IPS-20b (cell line): ENCODE measurements at regions not wholly inside any gene's neighbourhood (a gene's known extent, or its start where the extent isn't known, plus 50 kb on each side); places are given as distances from the start of the nearest gene placed in this dataset.
"Not testable (repeated sequence)": the region's sequence is repeated elsewhere in the genome, so short reads cannot be mapped to it uniquely, and the experiment has no call there.

Experiments
- H3K27ac ChIP-seq: one replicate; pipeline ENCODE4 v1.5.1; 2013; ENCODE audit warnings: low read length
- H3K27me3 ChIP-seq: 2 replicates; pipeline ENCODE4 v1.6.1; 2013; ENCODE audit warnings: mild to moderate bottlenecking, low read length, inconsistent platforms; ENCODE audit not compliant: insufficient read depth
- H3K36me3 ChIP-seq: 2 replicates; pipeline ENCODE4 v1.6.1; 2013; ENCODE audit warnings: low read depth, mild to moderate bottlenecking, inconsistent platforms, low read length, moderate library complexity; ENCODE audit not compliant: insufficient read depth
- H3K4me1 ChIP-seq: 2 replicates; pipeline ENCODE4 v1.6.1; 2013; ENCODE audit warnings: mild to moderate bottlenecking, control low read depth, inconsistent platforms, low read length, moderate library complexity; ENCODE audit not compliant: insufficient read depth
- H3K4me3 ChIP-seq: 2 replicates; pipeline ENCODE4 v1.5.1; 2013; ENCODE audit warnings: mild to moderate bottlenecking, low read length, inconsistent platforms
- H3K9ac ChIP-seq: 2 replicates; pipeline ENCODE4 v1.6.1; 2013; ENCODE audit warnings: low read depth, mild to moderate bottlenecking, inconsistent platforms, low read length, moderate library complexity
- H3K9me3 ChIP-seq: 2 replicates; pipeline ENCODE4 v1.6.1; 2013; ENCODE audit warnings: mild to moderate bottlenecking, low read depth, low read length, inconsistent platforms; ENCODE audit not compliant: insufficient read depth

DNA sequence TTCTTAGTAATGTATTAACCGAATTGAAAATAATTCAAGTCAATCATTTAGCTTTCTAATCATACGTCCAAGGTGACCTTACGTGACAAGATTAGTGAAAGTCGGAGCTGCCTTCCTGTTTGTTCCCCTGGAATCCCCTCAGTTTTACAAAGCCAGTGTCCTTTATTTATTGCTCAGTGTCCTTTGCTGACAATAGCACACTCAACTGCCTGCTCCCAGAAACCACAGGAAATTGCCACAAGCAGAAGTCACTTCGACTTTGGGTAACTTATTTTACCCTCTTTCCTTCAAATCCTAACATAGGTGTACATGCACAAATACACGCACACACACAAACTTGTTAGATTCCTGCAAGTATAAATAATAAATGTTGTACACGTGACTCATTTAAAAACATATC is 1167.7 kb upstream of the ADGRB3 start:
- no peak overlapping the region for H3K9ac ChIP-seq
- H3K4me3 ChIP-seq = no peak overlapping the region
- H3K27ac ChIP-seq = no peak overlapping the region
- no peaks in the 10 kb centered on the region for H3K36me3 ChIP-seq
- H3K4me1 ChIP-seq = no peaks in the 10 kb centered on the region
- no peaks in the 10 kb centered on the region for H3K9me3 ChIP-seq
- H3K27me3 ChIP-seq = no peaks in the 10 kb centered on the region

DNA sequence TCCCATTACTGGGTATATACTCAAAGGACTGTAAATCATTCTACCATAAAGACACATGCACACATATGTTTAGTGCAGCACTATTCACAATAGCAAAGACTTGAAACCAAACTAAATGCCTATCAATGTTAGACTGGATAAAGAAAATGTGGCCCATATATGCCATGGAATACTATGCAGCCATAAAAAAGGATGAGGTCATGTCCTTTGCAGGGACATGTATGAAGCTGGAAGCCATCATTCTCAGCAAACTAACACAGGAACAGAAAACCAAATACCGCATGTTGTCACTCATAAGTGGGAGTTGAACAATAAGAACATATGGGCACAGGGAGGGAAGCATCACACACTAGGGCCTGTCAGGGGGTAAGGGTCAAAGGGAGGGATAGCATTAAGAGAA is 1172.4 kb upstream of the ADGRB3 start:
- not testable (repeated sequence) for H3K27ac ChIP-seq, H3K4me1 ChIP-seq, H3K27me3 ChIP-seq, H3K4me3 ChIP-seq, H3K36me3 ChIP-seq, H3K9ac ChIP-seq
- H3K9me3 ChIP-seq = peaks cover 14% of the 10 kb centered on the region

DNA sequence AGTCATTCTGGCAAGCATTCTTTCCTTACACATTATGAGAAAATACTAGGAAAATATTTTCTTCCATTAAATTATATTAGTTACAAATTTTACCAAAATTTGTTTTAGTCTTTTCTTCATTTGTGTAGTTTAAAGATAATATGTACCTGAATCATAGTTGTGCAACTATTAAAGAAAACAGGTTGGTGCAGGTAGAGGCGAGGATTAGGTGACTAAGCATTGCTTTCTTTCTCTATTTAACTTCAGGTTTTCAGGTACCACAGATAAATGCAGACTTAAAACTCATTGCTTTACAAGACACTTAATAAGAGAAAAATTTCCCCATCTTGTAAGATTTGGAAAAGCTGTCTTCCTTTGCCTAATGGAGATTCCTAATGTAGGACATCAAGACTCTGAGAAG is 1175.5 kb upstream of the ADGRB3 start:
- no peaks in the 10 kb centered on the region for H3K4me1 ChIP-seq
- H3K27ac ChIP-seq = no peak overlapping the region
- no peak overlapping the region for H3K9ac ChIP-seq
- no peaks in the 10 kb centered on the region for H3K27me3 ChIP-seq
- no peaks in the 10 kb centered on the region for H3K36me3 ChIP-seq
- peaks cover 22% of the 10 kb centered on the region for H3K9me3 ChIP-seq
- no peak overlapping the region for H3K4me3 ChIP-seq

DNA sequence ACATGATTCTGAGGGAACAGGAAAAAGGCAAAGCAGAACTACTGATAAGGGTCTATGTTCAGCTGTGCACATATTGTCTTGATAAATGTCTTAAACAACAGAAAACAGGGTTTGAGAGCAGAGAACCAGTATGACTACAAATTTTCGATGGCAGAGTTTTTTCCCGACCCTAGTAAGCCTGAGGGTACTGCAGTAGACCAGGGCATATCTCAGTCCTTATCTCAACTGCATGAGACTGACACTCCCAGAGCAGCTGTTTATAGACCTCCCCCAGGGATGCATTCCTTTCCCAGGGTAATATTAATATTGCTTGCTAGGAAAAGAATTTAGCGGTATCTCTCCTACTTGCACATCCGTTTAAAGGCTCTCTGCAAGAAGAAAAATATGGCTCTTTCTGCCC is 1176.8 kb upstream of the ADGRB3 start:
- H3K9ac ChIP-seq = no peak overlapping the region
- H3K4me3 ChIP-seq = no peak overlapping the region
- no peak overlapping the region for H3K27ac ChIP-seq
- H3K4me1 ChIP-seq = no peaks in the 10 kb centered on the region
- H3K27me3 ChIP-seq = no peaks in the 10 kb centered on the region
- H3K9me3 ChIP-seq = peaks cover 22% of the 10 kb centered on the region
- no peaks in the 10 kb centered on the region for H3K36me3 ChIP-seq

DNA sequence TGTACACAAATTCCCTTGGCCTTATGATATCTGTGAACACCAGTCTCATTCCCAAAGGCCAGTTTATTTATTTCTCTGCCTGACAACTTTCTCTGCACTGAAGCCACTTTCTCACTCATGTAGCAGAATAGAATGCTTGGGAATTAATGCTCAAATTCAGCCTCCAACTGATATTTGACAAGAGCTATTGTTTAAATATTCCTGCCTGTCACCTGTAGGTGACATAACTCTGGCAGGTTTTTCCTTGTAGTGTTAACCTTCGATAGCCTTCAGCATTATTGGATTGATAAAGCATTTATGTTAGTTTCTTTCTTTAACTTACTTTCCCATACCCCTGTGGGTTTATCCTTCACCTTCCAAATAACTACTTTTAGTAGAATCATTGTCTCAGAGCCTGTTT is 1183.2 kb upstream of the ADGRB3 start:
- no peak overlapping the region for H3K27ac ChIP-seq
- no peaks in the 10 kb centered on the region for H3K27me3 ChIP-seq
- no peaks in the 10 kb centered on the region for H3K4me1 ChIP-seq
- no peaks in the 10 kb centered on the region for H3K9me3 ChIP-seq
- H3K9ac ChIP-seq = no peak overlapping the region
- no peaks in the 10 kb centered on the region for H3K36me3 ChIP-seq
- no peak overlapping the region for H3K4me3 ChIP-seq

DNA sequence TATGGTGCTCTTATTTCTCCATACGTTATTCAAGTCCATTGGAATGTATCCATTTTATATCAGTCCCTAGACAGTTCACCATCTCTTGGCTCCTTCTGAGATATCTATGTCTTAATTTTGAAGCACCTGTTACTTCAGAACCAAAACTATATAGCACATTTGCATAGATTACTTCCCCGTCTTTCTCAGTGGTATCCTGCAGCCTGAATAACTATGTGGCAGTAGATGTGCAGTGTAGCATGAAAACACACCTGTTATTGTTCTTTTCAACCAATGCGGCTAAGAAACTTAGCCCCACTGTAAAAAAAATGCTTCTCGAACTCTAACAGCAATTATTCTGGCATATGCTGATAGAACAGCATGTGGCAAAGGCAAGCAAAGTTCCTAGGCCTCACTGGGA is 1184.4 kb upstream of the ADGRB3 start:
- no peaks in the 10 kb centered on the region for H3K4me1 ChIP-seq
- H3K9me3 ChIP-seq = no peaks in the 10 kb centered on the region
- no peaks in the 10 kb centered on the region for H3K27me3 ChIP-seq
- no peak overlapping the region for H3K9ac ChIP-seq
- H3K27ac ChIP-seq = no peak overlapping the region
- no peaks in the 10 kb centered on the region for H3K36me3 ChIP-seq
- no peak overlapping the region for H3K4me3 ChIP-seq

DNA sequence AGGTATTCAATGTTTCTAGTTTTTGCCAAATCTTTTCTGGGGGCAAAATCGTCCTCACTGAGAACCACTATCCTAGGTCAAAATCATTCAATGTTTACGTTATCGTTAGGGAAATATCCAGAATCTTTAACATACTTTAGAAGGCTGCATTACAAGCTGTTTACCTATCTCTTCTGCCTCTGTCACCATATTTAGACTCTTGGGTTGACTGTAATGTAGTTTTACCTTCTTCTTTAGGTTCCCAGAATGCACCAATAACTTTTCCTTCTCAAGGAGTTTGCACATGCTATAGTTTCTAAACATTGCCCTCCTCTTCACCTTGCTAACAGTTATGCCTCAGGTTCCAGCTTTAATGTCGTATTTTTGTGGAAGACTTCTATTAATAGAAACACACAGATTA is 1185.5 kb upstream of the ADGRB3 start:
- Histone ChIP-seq H3K9ac (no peak overlapping the region), H3K36me3 (no peaks in the 10 kb centered on the region), H3K4me1 (no peaks in the 10 kb centered on the region), H3K4me3 (no peak overlapping the region), H3K9me3 (no peaks in the 10 kb centered on the region), H3K27ac (no peak overlapping the region), H3K27me3 (no peaks in the 10 kb centered on the region)

DNA sequence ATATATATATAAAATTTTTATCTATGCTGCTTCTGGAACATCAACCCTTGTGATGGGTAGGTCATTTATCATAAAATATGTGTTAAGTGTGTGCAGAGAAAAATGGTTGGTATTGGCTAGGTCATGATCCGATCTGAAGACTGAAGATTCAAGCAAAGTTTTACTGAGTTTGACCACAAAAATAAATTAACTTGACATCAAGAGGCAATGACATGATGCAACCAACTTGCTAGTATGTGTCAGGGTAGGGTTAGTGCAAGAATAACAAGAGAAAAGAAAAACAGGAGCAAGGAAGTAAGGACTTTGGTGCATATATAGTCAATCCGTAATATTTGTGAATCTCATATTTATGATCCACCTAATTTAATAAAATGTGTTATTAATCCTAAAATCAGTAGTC is 1202.0 kb upstream of the ADGRB3 start:
- H3K27ac ChIP-seq = no peak overlapping the region
- H3K36me3 ChIP-seq = no peaks in the 10 kb centered on the region
- no peak overlapping the region for H3K9ac ChIP-seq
- no peak overlapping the region for H3K4me3 ChIP-seq
- no peaks in the 10 kb centered on the region for H3K4me1 ChIP-seq
- no peaks in the 10 kb centered on the region for H3K9me3 ChIP-seq
- no peaks in the 10 kb centered on the region for H3K27me3 ChIP-seq

DNA sequence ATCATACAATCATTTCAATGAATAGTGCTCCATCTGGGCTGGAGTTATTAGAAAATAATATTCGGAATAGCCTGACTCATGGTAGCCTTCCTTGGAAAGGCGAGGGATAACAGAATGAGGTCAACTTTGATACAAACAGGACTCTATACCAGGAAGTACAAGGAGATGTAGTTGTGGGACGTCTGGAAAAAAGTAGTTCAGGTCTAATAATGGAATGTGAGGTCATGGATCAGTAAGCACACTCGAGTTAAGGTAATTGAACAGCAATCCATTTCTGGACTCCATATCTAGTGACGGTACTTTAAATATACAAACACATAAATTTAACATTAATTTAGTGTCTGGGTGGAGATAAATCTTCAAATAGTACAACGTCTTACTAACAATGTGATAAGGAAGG is 1204.0 kb upstream of the ADGRB3 start:
- Histone ChIP-seq H3K4me1 (no peaks in the 10 kb centered on the region), H3K9me3 (no peaks in the 10 kb centered on the region), H3K27me3 (no peaks in the 10 kb centered on the region), H3K4me3 (no peak overlapping the region), H3K9ac (no peak overlapping the region), H3K27ac (no peak overlapping the region), H3K36me3 (no peaks in the 10 kb centered on the region)

DNA sequence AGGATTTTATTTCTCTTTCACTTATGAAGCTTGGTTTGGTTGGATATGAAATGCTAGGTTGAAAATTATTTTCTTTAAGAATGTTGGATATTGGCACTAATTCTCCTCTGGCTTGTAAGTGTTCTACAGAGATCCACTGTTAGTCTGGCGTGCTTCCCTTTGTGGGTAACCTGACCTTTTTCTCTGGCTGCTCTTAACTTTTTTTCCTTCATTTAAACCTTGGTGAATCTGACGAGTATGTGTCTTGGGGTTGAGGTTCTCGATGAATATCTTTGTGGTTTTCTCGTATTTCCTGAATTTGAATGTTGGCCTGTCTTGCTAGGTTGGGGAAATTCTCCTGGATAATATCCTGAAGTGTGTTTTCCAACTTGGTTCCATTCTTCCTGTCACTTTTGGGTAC is 1208.4 kb upstream of the ADGRB3 start:
- not testable (repeated sequence) for H3K36me3 ChIP-seq, H3K27me3 ChIP-seq, H3K9me3 ChIP-seq, H3K27ac ChIP-seq, H3K9ac ChIP-seq, H3K4me1 ChIP-seq, H3K4me3 ChIP-seq

DNA sequence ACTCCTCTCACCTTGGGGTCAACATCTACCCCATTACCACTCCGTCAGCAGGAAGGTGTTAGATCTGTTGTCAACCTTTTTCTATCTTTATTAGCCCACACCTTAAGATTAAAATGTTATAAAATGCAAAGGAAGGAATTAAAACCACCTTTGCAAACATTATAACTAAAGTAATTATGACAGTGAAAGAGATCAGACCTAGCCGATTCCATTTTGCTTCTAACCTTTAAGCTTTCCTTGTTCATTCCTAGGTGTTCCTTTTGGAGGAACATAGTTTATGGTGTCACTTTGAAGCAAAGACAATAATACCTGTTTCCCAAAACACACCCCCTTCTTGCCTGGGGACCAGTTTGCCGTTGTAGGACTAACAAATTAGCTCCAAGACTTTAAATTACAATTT is 1223.0 kb upstream of the ADGRB3 start:
- H3K36me3 ChIP-seq = no peaks in the 10 kb centered on the region
- H3K9ac ChIP-seq = no peak overlapping the region
- H3K27me3 ChIP-seq = no peaks in the 10 kb centered on the region
- no peaks in the 10 kb centered on the region for H3K9me3 ChIP-seq
- H3K27ac ChIP-seq = no peak overlapping the region
- no peaks in the 10 kb centered on the region for H3K4me1 ChIP-seq
- H3K4me3 ChIP-seq = no peak overlapping the region

DNA sequence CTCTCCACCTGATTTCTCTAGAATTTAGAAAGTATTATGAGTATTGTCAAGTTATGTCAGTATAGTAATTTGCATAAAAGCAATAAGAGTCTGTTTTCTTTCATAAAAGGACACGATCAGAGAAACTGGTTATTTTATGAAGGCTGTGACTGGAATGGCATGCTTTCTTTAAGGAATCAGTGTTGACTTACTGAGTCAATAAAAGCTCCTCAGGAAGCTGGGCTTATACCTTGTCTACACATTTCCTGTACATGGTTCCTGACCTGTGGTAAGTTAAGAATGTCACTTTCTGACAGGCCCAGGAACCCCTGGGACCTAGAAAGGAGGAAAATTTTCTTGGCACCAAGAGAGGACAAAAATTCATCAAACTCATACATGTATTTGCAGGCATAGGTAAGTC is 1224.0 kb upstream of the ADGRB3 start:
- Histone ChIP-seq H3K9me3 (no peaks in the 10 kb centered on the region), H3K9ac (no peak overlapping the region), H3K4me3 (no peak overlapping the region), H3K4me1 (no peaks in the 10 kb centered on the region), H3K36me3 (no peaks in the 10 kb centered on the region), H3K27me3 (no peaks in the 10 kb centered on the region), H3K27ac (no peak overlapping the region)

DNA sequence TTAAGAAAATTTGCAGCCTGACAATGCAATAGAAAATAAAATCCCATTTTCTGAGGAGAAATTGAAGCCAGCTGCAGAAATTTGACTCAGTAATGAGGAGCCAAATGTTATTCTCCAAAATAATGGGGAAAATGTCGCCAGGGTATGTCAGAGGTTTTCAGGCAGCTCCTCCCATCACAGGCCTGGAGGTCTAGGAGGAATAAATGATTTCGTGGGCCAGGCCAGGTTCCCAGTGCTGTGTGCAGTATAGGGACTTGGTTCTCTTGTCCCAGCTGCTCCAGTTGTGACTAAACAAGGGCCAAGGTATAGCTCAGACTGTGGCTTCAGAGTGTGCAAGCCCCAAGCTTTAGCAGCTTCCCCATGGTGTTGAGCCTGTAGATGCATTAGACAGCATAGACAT is 1240.8 kb upstream of the ADGRB3 start:
- Histone ChIP-seq H3K4me3 (no peak overlapping the region), H3K36me3 (no peaks in the 10 kb centered on the region), H3K9me3 (peaks cover 18% of the 10 kb centered on the region; the same call in 1 of the 2 replicates), H3K27me3 (no peaks in the 10 kb centered on the region), H3K4me1 (no peaks in the 10 kb centered on the region), H3K27ac (no peak overlapping the region), H3K9ac (no peak overlapping the region)
